ENCODE measurements at regions not wholly inside any gene's neighbourhood (a gene's known extent, or its start where the extent isn't known, plus 50 kb on each side); places are given as distances from the start of the nearest gene placed in this dataset.

DNA sequence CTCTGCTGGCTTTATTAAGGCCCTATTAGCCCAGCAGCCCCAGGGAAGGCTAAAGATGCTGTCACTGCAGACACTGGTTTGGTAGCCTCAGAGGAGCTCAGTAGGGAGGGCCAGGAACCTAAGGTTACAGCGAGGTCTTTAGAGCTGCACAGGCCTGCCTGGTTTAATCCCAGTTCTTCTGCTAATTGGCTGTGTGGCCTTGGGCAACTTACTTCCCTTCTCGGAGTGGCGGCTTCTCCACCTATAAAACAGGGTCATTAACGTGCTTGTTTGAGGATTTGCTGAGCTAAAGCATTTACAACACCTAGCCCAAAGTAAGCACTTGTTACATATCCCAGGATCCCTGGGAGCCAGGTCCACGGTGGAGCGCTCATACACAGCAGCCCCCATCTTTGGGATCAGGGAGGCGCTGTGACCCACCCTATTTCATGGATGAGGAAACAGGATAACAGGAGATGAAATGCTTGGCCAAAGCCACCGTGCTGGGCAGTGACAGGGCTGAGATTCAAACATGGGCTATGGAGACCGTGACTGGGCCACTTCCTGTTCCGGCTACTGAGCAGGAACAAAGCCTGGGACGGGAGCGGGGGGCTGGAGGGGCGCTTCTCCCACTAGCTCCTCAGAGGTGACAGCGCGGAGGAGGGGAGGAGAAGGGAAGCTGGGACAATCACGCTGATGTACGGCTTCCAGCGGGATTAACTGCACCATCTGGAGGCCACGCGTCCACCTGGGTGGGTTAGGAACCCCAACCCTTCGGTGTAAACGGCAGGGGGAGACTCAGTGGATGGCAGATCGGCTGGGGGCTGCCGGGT is 61.5 kb downstream of the IGLL1 start:
- BruUV-seq (replicated peaks): no TSS peak
- H3K27ac ChIP-seq (ENCODE audit: low read length): peak overlapping the region; percentile 54
- in situ Hi-C loops (cut with HindIII; ENCODE audit: low pct_unique_long_range_greater_than_20kb, low sequenced_read_pairs) (no loop called here), intact Hi-C loops (cut with micrococcal nuclease; ENCODE audit: unreplicated experiment) (no loop called here)
- no peaks in the 10 kb centered on the region for H3K36me3 ChIP-seq (ENCODE audit: control insufficient read depth, insufficient read depth, low read length)
- POLR2A ChIA-PET: no interaction called here
- CTCF ChIA-PET: interaction anchor here (0.5 kb wide), 1 partner anchor 237 kb away, joined by 3 read pairs; no protein-coding TSS in a partner anchor
- TF ChIP-seq SIN3A (IDR thresholded peaks at IDR 0.05; ENCODE audit: borderline replicate concordance, insufficient read depth, low read depth, low read length) (no peak), REST (IDR thresholded peaks at IDR 0.05; ENCODE audit: insufficient read depth in 1 of 2, low read depth in 2 of 2, low read length in 1 of 2) (no peak), TCF7L2 (IDR thresholded peaks at IDR 0.05; ENCODE audit: low read depth, low read length) (no peak), POLR2AphosphoS5 (IDR thresholded peaks at IDR 0.05; ENCODE audit: low read depth, low read length) (no peak)
- TF ChIP-seq, protein P1, sequence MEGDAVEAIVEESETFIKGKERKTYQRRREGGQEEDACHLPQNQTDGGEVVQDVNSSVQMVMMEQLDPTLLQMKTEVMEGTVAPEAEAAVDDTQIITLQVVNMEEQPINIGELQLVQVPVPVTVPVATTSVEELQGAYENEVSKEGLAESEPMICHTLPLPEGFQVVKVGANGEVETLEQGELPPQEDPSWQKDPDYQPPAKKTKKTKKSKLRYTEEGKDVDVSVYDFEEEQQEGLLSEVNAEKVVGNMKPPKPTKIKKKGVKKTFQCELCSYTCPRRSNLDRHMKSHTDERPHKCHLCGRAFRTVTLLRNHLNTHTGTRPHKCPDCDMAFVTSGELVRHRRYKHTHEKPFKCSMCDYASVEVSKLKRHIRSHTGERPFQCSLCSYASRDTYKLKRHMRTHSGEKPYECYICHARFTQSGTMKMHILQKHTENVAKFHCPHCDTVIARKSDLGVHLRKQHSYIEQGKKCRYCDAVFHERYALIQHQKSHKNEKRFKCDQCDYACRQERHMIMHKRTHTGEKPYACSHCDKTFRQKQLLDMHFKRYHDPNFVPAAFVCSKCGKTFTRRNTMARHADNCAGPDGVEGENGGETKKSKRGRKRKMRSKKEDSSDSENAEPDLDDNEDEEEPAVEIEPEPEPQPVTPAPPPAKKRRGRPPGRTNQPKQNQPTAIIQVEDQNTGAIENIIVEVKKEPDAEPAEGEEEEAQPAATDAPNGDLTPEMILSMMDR (IDR thresholded peaks at IDR 0.05): no peak
- DNase-seq (ENCODE audit: low read depth, low spot score): no peak
- no peak overlapping the region for H3K4me3 ChIP-seq (ENCODE audit: low read depth in 2 of 2, low read length in 2 of 2)
- no peaks in the 10 kb centered on the region for H3K27me3 ChIP-seq (ENCODE audit: control insufficient read depth, insufficient read depth, low read length)
- H3K4me1 ChIP-seq (ENCODE audit: control insufficient read depth, insufficient read depth, low read length): peaks cover 22% of the 10 kb centered on the region
- H3K9me3 ChIP-seq (ENCODE audit: control insufficient read depth, insufficient read depth, low read depth, low read length): no peaks in the 10 kb centered on the region
- no peak for ATAC-seq

DNA sequence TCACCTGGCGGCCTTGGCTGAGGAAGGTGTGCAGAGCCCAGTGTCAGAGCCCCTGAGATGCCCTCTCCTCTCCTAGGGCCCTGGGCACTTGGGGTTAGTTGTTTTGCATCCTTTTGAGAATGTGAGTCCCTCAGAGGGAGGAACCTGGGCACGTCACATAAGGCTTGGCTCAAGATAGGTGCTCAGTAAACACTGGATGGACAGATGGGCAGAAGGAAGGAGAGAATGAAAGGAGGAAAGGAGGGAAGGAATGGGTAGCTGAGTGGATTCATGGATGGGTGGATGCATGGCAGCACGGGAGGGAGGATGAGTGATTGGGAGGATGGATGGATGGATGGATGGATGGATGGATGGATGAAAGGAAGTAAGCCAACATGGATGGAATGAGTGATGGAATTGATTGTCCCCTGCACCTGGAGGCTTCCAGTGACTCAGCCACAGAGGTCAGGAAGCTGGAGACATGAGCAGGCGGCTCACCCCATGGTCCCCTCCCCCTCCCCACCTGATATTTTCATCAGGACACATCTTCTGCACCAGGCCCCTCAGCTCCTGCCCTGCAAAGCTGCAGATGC is 62.2 kb downstream of the IGLL1 start:
- DNase-seq (ENCODE audit: low read depth, low spot score) (no peak), ATAC-seq (no peak)
- ChIA-PET CTCF (interaction anchor here (0.5 kb wide), 1 partner anchor 236 kb away, joined by 3 read pairs; no protein-coding TSS in a partner anchor), POLR2A (no interaction called here)
- H3K9me3 ChIP-seq (ENCODE audit: control insufficient read depth, insufficient read depth, low read depth, low read length): no peaks in the 10 kb centered on the region
- intact Hi-C loops (cut with micrococcal nuclease; ENCODE audit: unreplicated experiment): no loop called here
- no TSS peak for BruUV-seq (replicated peaks)
- no peak overlapping the region for H3K27ac ChIP-seq (ENCODE audit: low read length)
- H3K27me3 ChIP-seq (ENCODE audit: control insufficient read depth, insufficient read depth, low read length): no peaks in the 10 kb centered on the region
- H3K4me1 ChIP-seq (ENCODE audit: control insufficient read depth, insufficient read depth, low read length): peaks cover 18% of the 10 kb centered on the region
- no peaks in the 10 kb centered on the region for H3K36me3 ChIP-seq (ENCODE audit: control insufficient read depth, insufficient read depth, low read length)
- TF ChIP-seq SIN3A (IDR thresholded peaks at IDR 0.05; ENCODE audit: borderline replicate concordance, insufficient read depth, low read depth, low read length) (no peak), POLR2AphosphoS5 (IDR thresholded peaks at IDR 0.05; ENCODE audit: low read depth, low read length) (no peak), TCF7L2 (IDR thresholded peaks at IDR 0.05; ENCODE audit: low read depth, low read length) (no peak), REST (IDR thresholded peaks at IDR 0.05; ENCODE audit: insufficient read depth in 1 of 2, low read depth in 2 of 2, low read length in 1 of 2) (no peak)
- TF ChIP-seq, protein P1 (IDR thresholded peaks at IDR 0.05): no peak
- no peak overlapping the region for H3K4me3 ChIP-seq (ENCODE audit: low read depth in 2 of 2, low read length in 2 of 2)
- in situ Hi-C loops (cut with HindIII; ENCODE audit: low pct_unique_long_range_greater_than_20kb, low sequenced_read_pairs): no loop called here
